ENCODE measurements at regions not wholly inside any gene's neighbourhood (a gene's known extent, or its start where the extent isn't known, plus 50 kb on each side); places are given as distances from the start of the nearest gene placed in this dataset.

DNA sequence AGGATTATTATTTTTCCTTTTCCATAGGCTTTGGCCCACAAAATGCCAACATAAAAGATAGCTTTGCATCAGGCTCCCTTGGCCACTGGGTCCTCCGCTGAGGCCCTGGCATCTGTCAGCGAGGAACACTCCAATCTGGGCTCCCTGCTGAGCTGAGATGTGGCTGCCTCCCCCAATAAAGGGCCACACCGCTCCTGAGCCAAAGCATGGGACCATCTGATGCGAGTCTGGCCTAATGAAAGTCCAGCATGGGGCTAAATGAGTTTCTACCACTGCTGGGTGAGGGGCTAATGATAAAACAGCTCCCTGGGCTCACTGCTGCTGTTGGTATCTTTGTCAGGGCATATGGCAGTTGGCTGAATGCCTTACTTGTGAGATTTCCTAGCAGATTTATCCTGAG lies 817.5 kb upstream of the SLC35B3 start:
- TF ChIP-seq GATA3 (IDR thresholded peaks at IDR 0.05; ENCODE audit: low read depth, low read length) (no peak), GATA2 (IDR thresholded peaks at IDR 0.05; ENCODE audit: low read depth, low read length) (no peak)

Data from SH-SY5Y (cell line).